Prostate gland (tissue), 2 donors: ENCODE measurements at regions not wholly inside any gene's neighbourhood (a gene's known extent, or its start where the extent isn't known, plus 50 kb on each side); places are given as distances from the start of the nearest gene placed in this dataset.

ENCODE experiments used
- POLR2A ChIP-seq: fragments of 450-650 bp; IDR thresholded peaks from one replicate; pipeline ENCODE4 v1.6.1; 2016; ENCODE audit warnings: antibody characterized with exemption, mild to moderate bottlenecking
- POLR2AphosphoS5 ChIP-seq: sonication (generic); formaldehyde crosslinking; IDR thresholded peaks from one replicate; pipeline ENCODE4 v1.6.1; 2017; ENCODE audit warnings: antibody characterized with exemption
- TF ChIP-seq, protein P1 (sequence below), 4 experiments: fragments of 200-600 bp in 2 of 4; fragments of 450-650 bp in 2 of 4; sonication (generic) in 2 of 4; IDR thresholded peaks; 1 replicate in 3 of 4; 2 replicates in 1 of 4; pipeline ENCODE4 v1.5.1; 2016 to 2019; ENCODE audit warnings: antibody characterized with exemption in 4 of 4, mild to moderate bottlenecking in 2 of 4, moderate library complexity in 2 of 4

DNA sequence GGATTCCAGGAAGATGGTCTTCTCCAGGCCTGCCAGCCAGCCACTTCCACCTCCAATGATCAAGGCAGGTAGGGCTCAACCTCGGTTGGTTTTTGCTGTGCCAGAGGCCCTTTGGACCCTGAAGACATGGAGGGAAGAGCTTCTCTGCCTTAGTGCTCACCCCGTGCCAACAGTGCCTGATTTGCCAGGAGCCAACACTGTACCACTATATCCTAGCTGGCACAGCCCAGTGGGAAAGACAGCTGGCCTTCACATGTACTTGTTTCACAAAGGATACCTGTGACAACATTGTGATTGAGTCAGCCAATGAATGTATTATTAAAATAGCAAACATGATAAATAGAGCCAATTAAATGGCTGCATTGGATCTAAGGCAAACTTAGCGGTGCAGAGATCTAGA, 51.9 kb upstream of the PRPS1 start:
- TF ChIP-seq POLR2AphosphoS5 (no peak), POLR2A (no peak)
- TF ChIP-seq, protein P1, sequence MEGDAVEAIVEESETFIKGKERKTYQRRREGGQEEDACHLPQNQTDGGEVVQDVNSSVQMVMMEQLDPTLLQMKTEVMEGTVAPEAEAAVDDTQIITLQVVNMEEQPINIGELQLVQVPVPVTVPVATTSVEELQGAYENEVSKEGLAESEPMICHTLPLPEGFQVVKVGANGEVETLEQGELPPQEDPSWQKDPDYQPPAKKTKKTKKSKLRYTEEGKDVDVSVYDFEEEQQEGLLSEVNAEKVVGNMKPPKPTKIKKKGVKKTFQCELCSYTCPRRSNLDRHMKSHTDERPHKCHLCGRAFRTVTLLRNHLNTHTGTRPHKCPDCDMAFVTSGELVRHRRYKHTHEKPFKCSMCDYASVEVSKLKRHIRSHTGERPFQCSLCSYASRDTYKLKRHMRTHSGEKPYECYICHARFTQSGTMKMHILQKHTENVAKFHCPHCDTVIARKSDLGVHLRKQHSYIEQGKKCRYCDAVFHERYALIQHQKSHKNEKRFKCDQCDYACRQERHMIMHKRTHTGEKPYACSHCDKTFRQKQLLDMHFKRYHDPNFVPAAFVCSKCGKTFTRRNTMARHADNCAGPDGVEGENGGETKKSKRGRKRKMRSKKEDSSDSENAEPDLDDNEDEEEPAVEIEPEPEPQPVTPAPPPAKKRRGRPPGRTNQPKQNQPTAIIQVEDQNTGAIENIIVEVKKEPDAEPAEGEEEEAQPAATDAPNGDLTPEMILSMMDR (IDR thresholded peaks at IDR 0.05), result no peak
